Fibroblast of lung (primary cell): ENCODE measurements at regions not wholly inside any gene's neighbourhood (a gene's known extent, or its start where the extent isn't known, plus 50 kb on each side); places are given as distances from the start of the nearest gene placed in this dataset.

Experiments
- EZH2 ChIP-seq: IDR thresholded peaks from 2 replicates; pipeline ENCODE4 v1.5.1; 2012; ENCODE audit warnings: low read length, control low read depth, mild to moderate bottlenecking; ENCODE audit errors: missing control alignments
- TF ChIP-seq, protein P1 (sequence below), 2 donors: IDR thresholded peaks in 1 of 2; conservative IDR thresholded peaks in 1 of 2; 1 replicate in 1 of 2; 2 replicates in 1 of 2; pipeline ENCODE4 v1.5.1; 2011 to 2012; ENCODE audit warnings: low read length in 2 of 2, control low read depth in 1 of 2, inconsistent platforms in 1 of 2, low read depth in 1 of 2, mild to moderate bottlenecking in 1 of 2

DNA sequence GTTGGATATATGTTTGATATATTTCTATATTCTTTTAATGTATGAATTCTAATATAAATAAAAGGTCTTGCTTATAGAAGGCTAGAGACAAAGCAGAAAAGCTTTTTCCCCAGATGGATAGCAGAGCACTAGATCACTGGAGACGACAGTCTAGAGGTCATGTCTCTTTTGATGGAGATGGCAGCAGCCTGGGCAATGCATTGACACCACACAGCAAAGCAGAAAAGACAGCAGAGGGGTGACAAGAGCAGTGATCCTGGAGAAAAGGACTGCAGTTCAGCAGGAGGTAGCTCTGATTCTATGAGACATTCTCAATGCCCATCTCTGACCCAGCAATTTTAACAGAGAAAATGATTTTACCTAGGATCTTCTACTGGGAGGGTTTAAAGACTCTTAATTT lies 210.6 kb downstream of the DTHD1 start:
- TF ChIP-seq, protein P1, sequence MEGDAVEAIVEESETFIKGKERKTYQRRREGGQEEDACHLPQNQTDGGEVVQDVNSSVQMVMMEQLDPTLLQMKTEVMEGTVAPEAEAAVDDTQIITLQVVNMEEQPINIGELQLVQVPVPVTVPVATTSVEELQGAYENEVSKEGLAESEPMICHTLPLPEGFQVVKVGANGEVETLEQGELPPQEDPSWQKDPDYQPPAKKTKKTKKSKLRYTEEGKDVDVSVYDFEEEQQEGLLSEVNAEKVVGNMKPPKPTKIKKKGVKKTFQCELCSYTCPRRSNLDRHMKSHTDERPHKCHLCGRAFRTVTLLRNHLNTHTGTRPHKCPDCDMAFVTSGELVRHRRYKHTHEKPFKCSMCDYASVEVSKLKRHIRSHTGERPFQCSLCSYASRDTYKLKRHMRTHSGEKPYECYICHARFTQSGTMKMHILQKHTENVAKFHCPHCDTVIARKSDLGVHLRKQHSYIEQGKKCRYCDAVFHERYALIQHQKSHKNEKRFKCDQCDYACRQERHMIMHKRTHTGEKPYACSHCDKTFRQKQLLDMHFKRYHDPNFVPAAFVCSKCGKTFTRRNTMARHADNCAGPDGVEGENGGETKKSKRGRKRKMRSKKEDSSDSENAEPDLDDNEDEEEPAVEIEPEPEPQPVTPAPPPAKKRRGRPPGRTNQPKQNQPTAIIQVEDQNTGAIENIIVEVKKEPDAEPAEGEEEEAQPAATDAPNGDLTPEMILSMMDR (conservative IDR thresholded peaks at IDR 0.05 in 1 of 2, IDR thresholded peaks at IDR 0.05 in 1 of 2; ENCODE audit: low read depth in 1 of 2, low read length in 2 of 2) = no peak
- TF ChIP-seq EZH2 = no peak
